ENCODE measurements at regions not wholly inside any gene's neighbourhood (a gene's known extent, or its start where the extent isn't known, plus 50 kb on each side); places are given as distances from the start of the nearest gene placed in this dataset.

DNA sequence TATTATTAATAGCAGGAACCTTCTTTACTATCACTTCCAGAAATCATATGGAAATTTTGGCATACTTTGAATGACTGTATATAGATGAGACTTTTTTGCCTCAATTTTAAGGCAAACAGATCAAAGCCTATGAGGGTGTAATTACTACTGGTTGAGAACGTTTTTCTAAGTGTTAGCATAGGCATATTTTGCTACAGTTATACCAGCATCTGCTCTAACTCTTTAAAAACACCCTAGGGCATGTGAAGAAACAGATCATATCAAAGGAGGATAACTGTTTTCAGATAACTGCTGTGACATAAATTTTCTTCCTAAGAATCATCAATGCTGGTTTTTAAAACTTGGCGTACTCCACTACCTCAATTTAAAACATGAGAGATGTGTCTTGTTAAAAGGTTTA, 1155.3 kb downstream of the FSTL5 start:
- TF ChIP-seq POLR2A (IDR thresholded peaks at IDR 0.05; ENCODE audit: low read length) (no peak), FOSB (CRISPR knock-in tag; IDR thresholded peaks at IDR 0.05) (no peak), CTCF (IDR thresholded peaks at IDR 0.05) (no peak), JUNB (IDR thresholded peaks at IDR 0.05) (no peak), RAD21 (conservative IDR thresholded peaks at IDR 0.05 in 1 of 2, IDR thresholded peaks at IDR 0.05 in 1 of 2) (no peak), NFE2L2 (conservative IDR thresholded peaks at IDR 0.05; ENCODE audit: low read length) (no peak), RFX5 (IDR thresholded peaks at IDR 0.05) (no peak), HDAC2 (IDR thresholded peaks at IDR 0.05) (no peak), CEBPB (IDR thresholded peaks at IDR 0.05) (no peak), ESRRA (IDR thresholded peaks at IDR 0.05; ENCODE audit: borderline replicate concordance, low read length) (no peak), ZFP36 (IDR thresholded peaks at IDR 0.05; ENCODE audit: borderline replicate concordance, partially characterized antibody) (no peak), CBX8 (IDR thresholded peaks at IDR 0.05) (no peak), ZNF302 (CRISPR knock-in tag; IDR thresholded peaks at IDR 0.05) (no peak), BHLHE40 (IDR thresholded peaks at IDR 0.05; ENCODE audit: low read depth, low read length) (no peak)
